ENCODE measurements at regions not wholly inside any gene's neighbourhood (a gene's known extent, or its start where the extent isn't known, plus 50 kb on each side); places are given as distances from the start of the nearest gene placed in this dataset.

- TF ChIP-seq CTCF (IDR thresholded peaks at IDR 0.05; ENCODE audit: low read depth, low read length, poor library complexity, severe bottlenecking) (no peak), EZH2phosphoT487 (IDR thresholded peaks at IDR 0.05; ENCODE audit: borderline replicate concordance, low read length) (no peak)
Measured at GRCh38 chr16:72404299-72404698, 232.3 kb upstream of the PMFBP1 start.

Data from DOHH2 (cell line).